Panc1 (cell line): ENCODE measurements at regions not wholly inside any gene's neighbourhood (a gene's known extent, or its start where the extent isn't known, plus 50 kb on each side); places are given as distances from the start of the nearest gene placed in this dataset.

Experiments used
- ATAC-seq: fragments of 200-7000 bp; cut with Tn5 transposase; 2 replicates; pipeline ENCODE4 v1.9.1; 2020; ENCODE audit warnings: mild to moderate bottlenecking, moderate library complexity
- BruUV-seq: library from RNA; stranded (reverse); fragments of 400-500 nt; replicated peaks from 2 replicates; lab custom pipeline; 2021; lab: Mats Ljungman, UMichigan
- CTCF ChIA-PET: fragments of 300-600 bp; sonication (Branson Sonifier 250); formaldehyde crosslinking; loops from one replicate; lab custom pipeline; 2022; ENCODE audit warnings: antibody characterized with exemption; lab: Charles Lee
- POLR2A ChIA-PET: fragments of 300-600 bp; sonication (Branson Sonifier 250); formaldehyde crosslinking; loops from one replicate; lab custom pipeline; 2022; ENCODE audit warnings: antibody characterized with exemption; lab: Charles Lee
- DNase-seq: peaks from one replicate; pipeline ENCODE4 v3.0.0-alpha.2; 2010; ENCODE audit warnings: low read depth, low spot score
- H3K27ac ChIP-seq: 2 replicates; pipeline ENCODE4 v1.5.1; 2011; ENCODE audit warnings: mild to moderate bottlenecking, low read length, inconsistent platforms
- H3K27me3 ChIP-seq: fragments of 200-500 bp; sonication (Bioruptor generic); 2 replicates; pipeline ENCODE4 v1.6.0; 2014; ENCODE audit warnings: low read length, inconsistent platforms; ENCODE audit not compliant: control insufficient read depth, insufficient read depth
- H3K36me3 ChIP-seq: fragments of 200-500 bp; sonication (Bioruptor generic); 2 replicates; pipeline ENCODE4 v1.5.1; 2014; ENCODE audit warnings: inconsistent platforms, mild to moderate bottlenecking, low read length, moderate library complexity; ENCODE audit not compliant: control insufficient read depth, insufficient read depth
- H3K4me1 ChIP-seq: 2 replicates; pipeline ENCODE4 v1.5.1; 2011; ENCODE audit warnings: inconsistent platforms, mild to moderate bottlenecking, low read length, moderate library complexity; ENCODE audit not compliant: control insufficient read depth, insufficient read depth
- H3K4me3 ChIP-seq, 2 experiments: 2 replicates each; pipeline ENCODE4 v1.5.1; 2011 to 2012; ENCODE audit warnings: low read depth in 2 of 2, low read length in 2 of 2, mild to moderate bottlenecking in 2 of 2, inconsistent platforms in 1 of 2, moderate library complexity in 1 of 2
- H3K9me3 ChIP-seq: fragments of 200-500 bp; sonication (Bioruptor generic); 2 replicates; pipeline ENCODE4 v1.5.1; 2014; ENCODE audit warnings: low read depth, mild to moderate bottlenecking, inconsistent platforms, low read length, moderate library complexity; ENCODE audit not compliant: control insufficient read depth, insufficient read depth
- CTCF ChIP-seq: fragments of 450-650 bp; IDR thresholded peaks from 2 replicates; pipeline ENCODE4 v1.5.1; 2017; ENCODE audit warnings: mild to moderate bottlenecking
- POLR2AphosphoS5 ChIP-seq: IDR thresholded peaks from 2 replicates; pipeline ENCODE4 v1.6.1; 2012; ENCODE audit warnings: mild to moderate bottlenecking, low read depth, low read length, moderate library complexity
- REST ChIP-seq, 2 experiments: IDR thresholded peaks; 2 replicates each; pipeline ENCODE4 v1.6.1; 2011 to 2012; ENCODE audit warnings: low read depth in 2 of 2, control low read depth in 1 of 2, low read length in 1 of 2, mild to moderate bottlenecking in 1 of 2, moderate library complexity in 1 of 2; ENCODE audit not compliant: insufficient read depth in 1 of 2
- SIN3A ChIP-seq: IDR thresholded peaks from 2 replicates; pipeline ENCODE4 v1.6.1; 2012; ENCODE audit warnings: low read depth, mild to moderate bottlenecking, low read length, moderate library complexity, borderline replicate concordance; ENCODE audit not compliant: insufficient read depth
- TCF7L2 ChIP-seq: IDR thresholded peaks from 2 replicates; pipeline ENCODE4 v1.6.1; 2011; ENCODE audit warnings: mild to moderate bottlenecking, low read depth, low read length, inconsistent platforms
- in situ Hi-C: cut with HindIII; loops from 2 replicates; pipeline ENCODE4 v1.10.0; 2016; ENCODE audit warnings: low sequenced_read_pairs, low pct_unique_long_range_greater_than_20kb
- intact Hi-C: fragments of 100-400 bp; cut with micrococcal nuclease; formaldehyde crosslinking; loops from one replicate; pipeline ENCODE4 v1.10.0; 2022; ENCODE audit not compliant: unreplicated experiment

GRCh38 chr1:243924588-243925349 lies 74.7 kb upstream of the AKT3 start:
- no peaks in the 10 kb centered on the region for H3K4me1 ChIP-seq
- ChIA-PET POLR2A (no interaction called here), CTCF (interaction anchor here (0.7 kb wide), 1 partner anchor 90 kb away, joined by 4 read pairs; no protein-coding TSS in a partner anchor)
- no TSS peak for BruUV-seq
- no peak for DNase-seq
- H3K36me3 ChIP-seq = no peaks in the 10 kb centered on the region
- TF ChIP-seq POLR2AphosphoS5 (no peak), CTCF (no peak), SIN3A (no peak), TCF7L2 (no peak), REST (IDR thresholded peaks at IDR 0.05; ENCODE audit: insufficient read depth in 1 of 2, low read depth in 2 of 2, low read length in 1 of 2) (no peak)
- intact Hi-C loops = no loop called here
- H3K4me3 ChIP-seq = no peak overlapping the region
- no peaks in the 10 kb centered on the region for H3K27me3 ChIP-seq
- no peak overlapping the region for H3K27ac ChIP-seq
- in situ Hi-C loops = no loop called here
- peak; percentile 37; the same call in 1 of the 2 replicates for ATAC-seq
- no peaks in the 10 kb centered on the region for H3K9me3 ChIP-seq

- no TSS peak for BruUV-seq
- Histone ChIP-seq H3K9me3 (no peaks in the 10 kb centered on the region), H3K4me1 (no peaks in the 10 kb centered on the region), H3K4me3 (no peak overlapping the region), H3K36me3 (no peaks in the 10 kb centered on the region), H3K27me3 (no peaks in the 10 kb centered on the region), H3K27ac (no peak overlapping the region)
- TF ChIP-seq POLR2AphosphoS5 = no peak
- intact Hi-C loops (no loop called here), in situ Hi-C loops (no loop called here)
- ChIA-PET POLR2A (interaction anchor here (0.7 kb wide), 1 partner anchor 310 kb away, joined by 4 read pairs; no protein-coding TSS in a partner anchor), CTCF (no interaction called here)
- no peak for ATAC-seq
- DNase-seq = no peak
These were observed 74.1 kb upstream of the AKT3 start for GRCh38 chr1:243924188-243924587.
